ENCODE measurements at regions not wholly inside any gene's neighbourhood (a gene's known extent, or its start where the extent isn't known, plus 50 kb on each side); places are given as distances from the start of the nearest gene placed in this dataset.

DNA sequence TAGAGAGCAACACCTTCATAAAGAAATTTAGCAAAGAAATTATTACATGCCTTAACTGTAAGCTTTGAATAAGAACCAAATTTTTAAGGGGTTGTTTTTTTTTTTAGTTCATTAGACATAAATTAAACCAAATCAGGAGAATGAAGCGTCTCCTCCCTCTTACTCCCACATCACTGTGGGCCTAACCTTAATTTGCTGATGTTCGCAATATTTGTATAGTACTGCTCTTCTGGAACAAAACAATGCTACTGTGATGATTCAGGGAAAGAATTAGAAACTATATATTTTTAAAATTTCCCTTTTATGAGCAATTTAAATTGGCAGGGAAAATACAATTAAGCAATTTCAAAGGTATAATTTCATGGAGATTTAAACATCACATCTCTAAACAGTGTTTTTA, 275.0 kb upstream of the C9orf72 start:
- Histone ChIP-seq H2AK5ac (ENCODE audit: low read length, severe bottlenecking) (no peak overlapping the region), H3K4me3 (ENCODE audit: insufficient read depth in 1 of 2, low read depth in 1 of 2, low read length in 2 of 2) (no peak overlapping the region), H3K27me3 (ENCODE audit: control insufficient read depth in 1 of 2, insufficient read depth in 1 of 2, low read length in 2 of 2) (peaks cover 0 to 6% of the 10 kb centered on the region in 2 experiments), H2BK15ac (ENCODE audit: low read depth, poor library complexity, severe bottlenecking) (no peak overlapping the region), H3K36me3 (ENCODE audit: control insufficient read depth in 1 of 2, insufficient read depth in 2 of 2, low read depth in 1 of 2, low read length in 2 of 2) (no peaks in the 10 kb centered on the region), H3K4ac (ENCODE audit: low read depth in 1 of 2, low read length in 2 of 2) (no peak overlapping the region), H3K9me3 (ENCODE audit: control insufficient read depth, low read length) (no peaks in the 10 kb centered on the region), H4K91ac (ENCODE audit: low read length) (no peak overlapping the region), H3K79me1 (replicated peaks; ENCODE audit: low read length, poor library complexity, severe bottlenecking) (no peaks in the 10 kb centered on the region), H3K14ac (ENCODE audit: low read length in 2 of 2) (no peak overlapping the region), H3K9ac (ENCODE audit: low read length) (no peak overlapping the region), H2BK12ac (ENCODE audit: low read length in 2 of 2) (no peak overlapping the region), H4K8ac (ENCODE audit: low read length) (no peak overlapping the region), H3K27ac (ENCODE audit: low read length, poor library complexity, severe bottlenecking) (no peak overlapping the region), H2AFZ (ENCODE audit: low read depth, low read length) (no peak overlapping the region), H3K18ac (ENCODE audit: low read depth in 1 of 2, low read length in 2 of 2) (no peak overlapping the region), H2BK120ac (ENCODE audit: low read depth, low read length) (no peak overlapping the region), H2BK5ac (ENCODE audit: low read depth, low read length, poor library complexity, severe bottlenecking) (no peak overlapping the region), H3K23ac (ENCODE audit: low read length in 2 of 2) (no peak overlapping the region), H3K4me1 (ENCODE audit: control insufficient read depth, insufficient read depth, low read depth, low read length) (no peaks in the 10 kb centered on the region), H3K4me2 (ENCODE audit: low read length, poor library complexity, severe bottlenecking) (no peak overlapping the region)
- DNase-seq: no peak
- WGBS: no CpG with 5 or more reads among the region's 2 CpGs

DNA sequence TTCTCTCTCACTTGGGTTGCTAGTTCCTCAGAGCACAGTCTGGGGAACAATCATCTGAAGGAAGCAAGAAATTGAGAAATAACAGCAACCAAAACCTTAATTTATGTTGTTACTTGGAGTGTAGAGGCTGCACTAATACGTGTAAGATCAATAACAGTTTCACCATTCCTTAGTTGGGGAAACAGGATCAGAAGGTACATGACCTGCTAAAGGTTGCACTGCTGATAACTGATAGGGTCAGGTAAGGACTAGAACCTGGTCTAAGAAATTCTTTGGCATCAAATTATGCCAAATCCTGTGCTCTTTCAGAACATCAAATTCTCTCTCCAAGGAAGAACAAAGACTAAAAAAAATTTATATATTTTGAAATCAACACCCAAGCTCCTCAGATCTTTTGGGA, 278.6 kb upstream of the C9orf72 start:
- WGBS: 100% methylated on average over 1 of the region's 1 CpG
- no peak for DNase-seq
- no peak overlapping the region for H3K23ac ChIP-seq (ENCODE audit: low read length in 2 of 2)
- H3K4me2 ChIP-seq (ENCODE audit: low read length, poor library complexity, severe bottlenecking): no peak overlapping the region
- no peak overlapping the region for H3K4ac ChIP-seq (ENCODE audit: low read depth in 1 of 2, low read length in 2 of 2)
- no peak overlapping the region for H2BK15ac ChIP-seq (ENCODE audit: low read depth, poor library complexity, severe bottlenecking)
- H2BK12ac ChIP-seq (ENCODE audit: low read length in 2 of 2): no peak overlapping the region
- no peak overlapping the region for H2AFZ ChIP-seq (ENCODE audit: low read depth, low read length)
- no peak overlapping the region for H4K8ac ChIP-seq (ENCODE audit: low read length)
- H2BK120ac ChIP-seq (ENCODE audit: low read depth, low read length): no peak overlapping the region
- no peak overlapping the region for H2BK5ac ChIP-seq (ENCODE audit: low read depth, low read length, poor library complexity, severe bottlenecking)
- no peak overlapping the region for H4K91ac ChIP-seq (ENCODE audit: low read length)
- no peak overlapping the region for H3K27ac ChIP-seq (ENCODE audit: low read length, poor library complexity, severe bottlenecking)
- no peak overlapping the region for H3K18ac ChIP-seq (ENCODE audit: low read depth in 1 of 2, low read length in 2 of 2)
- no peaks in the 10 kb centered on the region for H3K4me1 ChIP-seq (ENCODE audit: control insufficient read depth, insufficient read depth, low read depth, low read length)
- H3K9me3 ChIP-seq (ENCODE audit: control insufficient read depth, low read length): no peaks in the 10 kb centered on the region
- H3K27me3 ChIP-seq (ENCODE audit: control insufficient read depth in 1 of 2, insufficient read depth in 1 of 2, low read length in 2 of 2): peaks cover 0 to 6% of the 10 kb centered on the region in 2 experiments
- no peak overlapping the region for H3K9ac ChIP-seq (ENCODE audit: low read length)
- no peaks in the 10 kb centered on the region for H3K79me1 ChIP-seq (replicated peaks; ENCODE audit: low read length, poor library complexity, severe bottlenecking)
- no peak overlapping the region for H2AK5ac ChIP-seq (ENCODE audit: low read length, severe bottlenecking)
- no peak overlapping the region for H3K4me3 ChIP-seq (ENCODE audit: insufficient read depth in 1 of 2, low read depth in 1 of 2, low read length in 2 of 2)
- H3K14ac ChIP-seq (ENCODE audit: low read length in 2 of 2): no peak overlapping the region
- no peaks in the 10 kb centered on the region for H3K36me3 ChIP-seq (ENCODE audit: control insufficient read depth in 1 of 2, insufficient read depth in 2 of 2, low read depth in 1 of 2, low read length in 2 of 2)

DNA sequence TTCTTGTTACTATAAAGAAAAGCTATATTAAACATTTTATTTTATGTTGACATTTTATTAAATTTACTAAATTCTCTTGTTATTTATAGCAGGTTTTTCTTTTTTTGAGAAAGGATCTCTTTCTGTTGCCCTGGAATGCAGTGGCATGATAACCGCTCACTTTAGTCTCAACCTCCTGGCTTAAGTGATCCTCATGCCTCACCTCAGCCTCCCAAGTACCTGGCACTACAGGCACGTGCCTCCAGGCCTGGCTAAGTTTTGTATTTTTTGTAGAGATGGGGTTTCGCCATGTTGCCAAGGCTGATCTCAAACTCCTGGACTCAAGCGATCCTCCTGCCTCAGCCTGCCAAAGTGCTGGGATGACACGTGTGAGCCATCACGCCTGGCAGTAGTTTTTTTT, 280.2 kb upstream of the C9orf72 start:
- WGBS: 96% methylated on average over 2 of the region's 6 CpGs
- no peak overlapping the region for H3K14ac ChIP-seq (ENCODE audit: low read length in 2 of 2)
- no peak overlapping the region for H2BK120ac ChIP-seq (ENCODE audit: low read depth, low read length)
- H3K4me1 ChIP-seq (ENCODE audit: control insufficient read depth, insufficient read depth, low read depth, low read length): no peaks in the 10 kb centered on the region
- no peak overlapping the region for H3K18ac ChIP-seq (ENCODE audit: low read depth in 1 of 2, low read length in 2 of 2)
- H3K9ac ChIP-seq (ENCODE audit: low read length): no peak overlapping the region
- no peak overlapping the region for H4K91ac ChIP-seq (ENCODE audit: low read length)
- H3K23ac ChIP-seq (ENCODE audit: low read length in 2 of 2): no peak overlapping the region
- no peak for DNase-seq
- H4K8ac ChIP-seq (ENCODE audit: low read length): no peak overlapping the region
- H2AK5ac ChIP-seq (ENCODE audit: low read length, severe bottlenecking): no peak overlapping the region
- no peak overlapping the region for H2BK15ac ChIP-seq (ENCODE audit: low read depth, poor library complexity, severe bottlenecking)
- no peaks in the 10 kb centered on the region for H3K79me1 ChIP-seq (replicated peaks; ENCODE audit: low read length, poor library complexity, severe bottlenecking)
- no peak overlapping the region for H2AFZ ChIP-seq (ENCODE audit: low read depth, low read length)
- no peaks in the 10 kb centered on the region for H3K9me3 ChIP-seq (ENCODE audit: control insufficient read depth, low read length)
- no peak overlapping the region for H3K4me2 ChIP-seq (ENCODE audit: low read length, poor library complexity, severe bottlenecking)
- no peak overlapping the region for H2BK5ac ChIP-seq (ENCODE audit: low read depth, low read length, poor library complexity, severe bottlenecking)
- H3K4me3 ChIP-seq (ENCODE audit: insufficient read depth in 1 of 2, low read depth in 1 of 2, low read length in 2 of 2): no peak overlapping the region
- H3K36me3 ChIP-seq (ENCODE audit: control insufficient read depth in 1 of 2, insufficient read depth in 2 of 2, low read depth in 1 of 2, low read length in 2 of 2): no peaks in the 10 kb centered on the region
- peaks cover 0 to 6% of the 10 kb centered on the region in 2 experiments for H3K27me3 ChIP-seq (ENCODE audit: control insufficient read depth in 1 of 2, insufficient read depth in 1 of 2, low read length in 2 of 2)
- no peak overlapping the region for H3K27ac ChIP-seq (ENCODE audit: low read length, poor library complexity, severe bottlenecking)
- H2BK12ac ChIP-seq (ENCODE audit: low read length in 2 of 2): no peak overlapping the region
- no peak overlapping the region for H3K4ac ChIP-seq (ENCODE audit: low read depth in 1 of 2, low read length in 2 of 2)

DNA sequence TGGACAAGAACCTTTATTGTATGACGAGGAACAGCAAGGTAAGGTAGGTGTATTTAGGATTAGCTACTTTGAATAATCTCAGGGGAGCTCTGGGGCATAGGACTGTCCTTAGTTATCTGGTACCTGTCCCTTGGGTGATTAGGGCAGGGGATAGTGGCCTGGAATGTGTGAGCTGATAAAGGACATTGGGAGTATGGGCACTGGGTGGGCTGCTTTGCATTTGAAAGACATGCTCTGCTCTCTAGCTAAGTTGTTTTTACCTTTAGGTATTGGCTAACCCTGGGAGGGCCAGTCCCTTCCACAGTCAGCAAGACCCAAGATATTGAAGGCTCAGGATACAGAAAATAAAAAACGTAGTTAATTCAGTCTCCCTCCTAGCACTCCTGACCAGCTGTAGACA, 282.8 kb upstream of the C9orf72 start:
- no peaks in the 10 kb centered on the region for H3K9me3 ChIP-seq (ENCODE audit: control insufficient read depth, low read length)

More for the DNA sequence above, 282.8 kb upstream of the C9orf72 start:
- 54% methylated on average over 2 of the region's 2 CpGs for WGBS
- Histone ChIP-seq H3K27me3 (ENCODE audit: control insufficient read depth in 1 of 2, insufficient read depth in 1 of 2, low read length in 2 of 2) (peaks cover 0 to 4% of the 10 kb centered on the region in 2 experiments), H3K36me3 (ENCODE audit: control insufficient read depth in 1 of 2, insufficient read depth in 2 of 2, low read depth in 1 of 2, low read length in 2 of 2) (no peaks in the 10 kb centered on the region), H2BK15ac (ENCODE audit: low read depth, poor library complexity, severe bottlenecking) (no peak overlapping the region), H3K9ac (ENCODE audit: low read length) (no peak overlapping the region), H2AFZ (ENCODE audit: low read depth, low read length) (no peak overlapping the region), H3K18ac (ENCODE audit: low read depth in 1 of 2, low read length in 2 of 2) (no peak overlapping the region), H3K27ac (ENCODE audit: low read length, poor library complexity, severe bottlenecking) (no peak overlapping the region), H4K8ac (ENCODE audit: low read length) (no peak overlapping the region), H3K4me2 (ENCODE audit: low read length, poor library complexity, severe bottlenecking) (no peak overlapping the region), H2BK12ac (ENCODE audit: low read length in 2 of 2) (no peak overlapping the region), H2BK5ac (ENCODE audit: low read depth, low read length, poor library complexity, severe bottlenecking) (no peak overlapping the region), H2AK5ac (ENCODE audit: low read length, severe bottlenecking) (no peak overlapping the region), H2BK120ac (ENCODE audit: low read depth, low read length) (no peak overlapping the region), H3K4me1 (ENCODE audit: control insufficient read depth, insufficient read depth, low read depth, low read length) (no peaks in the 10 kb centered on the region), H3K23ac (ENCODE audit: low read length in 2 of 2) (no peak overlapping the region), H3K4me3 (ENCODE audit: insufficient read depth in 1 of 2, low read depth in 1 of 2, low read length in 2 of 2) (no peak overlapping the region), H3K79me1 (replicated peaks; ENCODE audit: low read length, poor library complexity, severe bottlenecking) (no peaks in the 10 kb centered on the region), H4K91ac (ENCODE audit: low read length) (no peak overlapping the region), H3K4ac (ENCODE audit: low read depth in 1 of 2, low read length in 2 of 2) (no peak overlapping the region), H3K14ac (ENCODE audit: low read length in 2 of 2) (no peak overlapping the region)
- no peak for DNase-seq
